HG03565 (cell line): ENCODE measurements at regions not wholly inside any gene's neighbourhood (a gene's known extent, or its start where the extent isn't known, plus 50 kb on each side); places are given as distances from the start of the nearest gene placed in this dataset.
A peak's percentile ranks its signal among the peaks of the same experiment; 100 is the strongest.
"Not testable (repeated sequence)": the region's sequence is repeated elsewhere in the genome, so short reads cannot be mapped to it uniquely, and the experiment has no call there.

Experiments
- ATAC-seq: cut with Tn5 transposase; IDR thresholded peaks from one replicate; pipeline ENCODE4 v1.9.1; 2021; ENCODE audit warnings: mild to moderate bottlenecking, moderate library complexity; ENCODE audit not compliant: unreplicated experiment

DNA sequence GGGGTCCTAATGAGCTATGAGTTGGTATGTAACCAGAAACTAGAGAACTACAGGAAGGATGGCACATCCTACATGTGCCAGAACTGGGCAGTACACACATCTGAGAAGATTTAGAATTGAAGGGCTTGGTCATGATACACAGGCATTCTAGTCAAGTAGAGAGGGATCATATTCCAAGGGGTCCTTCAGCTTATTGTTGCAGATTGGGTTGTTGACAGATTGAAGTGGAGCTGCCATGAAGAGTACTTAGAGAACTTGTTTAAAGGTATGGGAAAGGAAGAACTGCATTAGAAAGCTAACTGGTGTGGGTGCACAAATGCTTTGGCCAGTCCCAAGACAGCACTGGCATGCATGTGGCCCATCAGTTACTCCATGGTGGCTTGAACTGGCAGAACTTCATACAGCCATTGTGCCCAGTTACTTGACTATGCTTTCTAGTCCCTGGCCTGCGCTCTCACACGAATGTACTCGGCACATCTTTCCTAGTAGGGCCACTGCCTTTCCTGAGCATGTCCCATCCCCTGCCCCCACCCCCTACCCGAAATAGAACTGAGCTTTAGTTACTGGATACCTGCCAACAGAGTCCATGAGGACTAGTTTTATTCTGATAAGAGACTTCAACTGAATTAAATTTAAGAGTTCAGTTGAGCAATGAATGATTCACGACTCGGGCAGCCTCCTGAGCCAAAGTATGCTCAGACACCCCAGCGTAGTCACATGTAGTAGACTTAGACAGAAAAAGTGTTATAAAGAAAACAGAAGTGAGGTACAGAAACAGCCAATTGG lies 64.0 kb downstream of the CCNG2 start:
- ATAC-seq = no peak

DNA sequence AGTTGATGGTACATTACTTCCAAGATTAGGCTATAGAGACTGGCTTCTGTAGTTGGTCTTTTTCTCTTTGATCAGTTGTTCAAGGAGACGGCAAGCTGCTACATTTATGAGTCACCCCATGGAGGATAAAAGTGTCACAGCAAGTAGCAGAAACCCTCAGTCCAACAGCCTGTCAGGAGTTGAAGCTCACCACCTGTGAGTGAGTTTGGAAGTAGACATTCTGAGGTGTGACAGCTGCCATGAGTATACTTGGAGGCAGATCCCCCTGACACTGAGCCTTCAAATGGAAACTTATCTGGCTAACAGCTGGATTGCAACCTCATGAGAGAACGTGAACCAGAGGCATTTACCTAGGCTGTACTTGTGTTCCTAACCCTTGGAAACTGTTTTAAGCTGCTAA lies 68.0 kb downstream of the CCNG2 start:
- ATAC-seq = no peak

- ATAC-seq = no peak
These were observed 70.1 kb downstream of the CCNG2 start for GRCh38 chr4:77226939-77227705.

DNA sequence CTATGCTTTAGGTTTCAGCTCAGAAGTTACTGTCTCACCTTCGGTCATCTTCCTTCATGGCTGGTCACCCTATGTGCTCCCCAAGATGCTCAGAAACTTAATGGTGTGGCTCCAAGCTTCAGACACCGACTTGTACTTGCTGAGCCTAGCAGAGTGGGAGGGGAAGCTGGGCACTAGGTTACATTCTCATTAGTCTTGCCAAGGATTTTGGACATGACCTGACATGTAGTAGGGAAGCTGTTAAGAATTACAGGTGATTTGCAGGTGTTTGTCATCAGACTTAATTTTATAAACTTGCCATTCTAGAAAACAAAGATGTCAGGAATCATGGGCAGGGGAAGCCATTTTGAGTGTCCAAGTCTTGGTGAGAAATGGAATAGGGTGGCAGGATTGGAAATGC lies 72.4 kb downstream of the CCNG2 start:
- ATAC-seq = no peak

GRCh38 chr4:77232653-77233052 lies 75.6 kb downstream of the CCNG2 start:
- ATAC-seq = no peak

GRCh38 chr4:77235289-77235854 lies 78.4 kb downstream of the CCNG2 start:
- peak; percentile 48 for ATAC-seq

GRCh38 chr4:77236806-77237205 lies 79.8 kb downstream of the CCNG2 start:
- ATAC-seq = no peak

DNA sequence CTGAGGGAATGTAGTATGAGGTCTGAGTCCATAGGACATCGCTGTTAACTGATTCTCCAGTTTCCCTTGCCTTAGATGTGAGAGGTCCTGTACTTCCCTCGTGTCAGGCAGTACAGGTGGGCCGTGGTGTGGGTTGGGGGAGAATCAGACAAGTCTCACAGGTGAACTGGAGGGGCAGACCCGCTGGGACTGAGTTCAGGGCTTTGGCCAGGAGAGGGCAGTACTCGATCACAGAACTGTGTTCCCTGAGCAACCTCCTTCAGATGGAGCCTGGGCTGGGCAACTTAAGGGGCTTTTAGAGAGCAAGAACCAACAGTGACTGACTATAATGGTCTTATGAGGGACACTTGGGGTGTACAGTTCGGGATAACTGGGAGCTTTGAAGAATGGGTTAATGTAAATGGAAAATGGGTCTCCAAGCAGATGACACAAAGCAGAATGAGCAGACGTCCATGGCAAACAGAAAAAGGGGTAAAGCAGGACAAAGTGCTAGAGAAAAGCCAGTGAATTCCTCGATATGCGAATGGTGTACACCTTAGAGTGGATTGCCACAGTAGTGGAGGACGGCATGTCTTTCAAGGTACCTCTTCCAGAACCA lies 83.6 kb downstream of the CCNG2 start:
- ATAC-seq = peak; percentile 87

DNA sequence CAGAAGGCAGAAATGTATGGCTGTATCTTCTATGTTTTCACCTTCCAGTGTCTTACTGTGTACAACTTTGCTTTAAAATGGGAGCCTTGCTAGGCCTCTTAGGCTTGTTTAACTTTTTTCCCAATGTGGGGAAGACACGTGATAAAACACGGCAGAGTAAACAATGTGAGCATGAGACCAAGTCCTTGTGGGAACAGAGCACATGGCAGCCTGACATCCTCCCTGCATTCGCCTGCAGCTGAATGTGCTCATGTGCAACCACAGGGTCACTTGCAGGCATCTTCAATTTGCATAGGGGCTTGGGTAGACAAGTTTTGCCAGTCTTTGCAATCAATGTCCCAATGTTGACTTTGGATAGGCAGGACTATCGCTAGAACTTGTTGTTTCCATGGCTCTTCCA lies 91.8 kb downstream of the CCNG2 start:
- no peak for ATAC-seq

GRCh38 chr4:77251751-77252150 lies 94.7 kb downstream of the CCNG2 start:
- no peak for ATAC-seq

GRCh38 chr4:77263247-77263646 lies 106.2 kb downstream of the CCNG2 start:
- no peak for ATAC-seq

DNA sequence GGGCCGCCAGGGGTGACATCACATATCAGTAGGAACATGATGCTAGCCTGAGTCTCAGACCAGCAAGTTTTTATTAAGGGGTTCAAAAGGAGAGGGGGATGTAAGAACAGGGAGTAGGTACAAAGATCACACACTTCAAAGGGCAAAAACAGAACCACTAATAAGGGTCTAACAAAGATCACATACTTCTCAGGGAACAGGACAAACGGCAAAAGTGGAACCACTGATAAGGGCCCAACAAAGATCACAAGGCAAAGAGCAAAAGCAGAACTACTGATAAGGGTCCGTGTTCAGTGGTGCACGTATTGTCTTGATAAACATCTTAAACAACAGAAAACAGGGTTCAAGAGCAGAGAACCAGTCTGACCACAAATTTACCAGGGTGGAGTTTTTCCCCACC lies 107.0 kb downstream of the CCNG2 start:
- ATAC-seq = not testable (repeated sequence)

GRCh38 chr4:77264826-77265225 lies 107.8 kb downstream of the CCNG2 start:
- ATAC-seq = no peak

GRCh38 chr4:77268108-77268507 lies 111.1 kb downstream of the CCNG2 start:
- ATAC-seq = no peak

DNA sequence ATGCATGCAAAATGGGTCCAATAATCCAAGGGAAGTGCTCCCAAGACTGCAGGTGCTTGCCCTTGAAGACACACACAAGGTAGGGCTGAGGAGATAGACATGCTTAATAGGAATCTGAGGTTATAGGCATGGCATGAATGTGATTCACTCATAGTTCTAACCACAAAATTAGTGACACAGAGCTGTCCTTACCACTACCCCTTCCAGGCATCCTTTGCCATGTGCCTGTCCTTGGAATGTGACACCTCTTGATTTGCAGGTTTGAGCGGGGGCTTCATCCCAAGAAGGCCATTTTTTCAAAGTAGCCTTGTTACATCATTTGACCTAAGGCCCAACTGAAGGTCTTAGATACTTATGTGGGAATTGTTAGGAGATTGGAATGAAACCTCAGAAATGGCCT lies 112.5 kb downstream of the CCNG2 start:
- no peak for ATAC-seq

DNA sequence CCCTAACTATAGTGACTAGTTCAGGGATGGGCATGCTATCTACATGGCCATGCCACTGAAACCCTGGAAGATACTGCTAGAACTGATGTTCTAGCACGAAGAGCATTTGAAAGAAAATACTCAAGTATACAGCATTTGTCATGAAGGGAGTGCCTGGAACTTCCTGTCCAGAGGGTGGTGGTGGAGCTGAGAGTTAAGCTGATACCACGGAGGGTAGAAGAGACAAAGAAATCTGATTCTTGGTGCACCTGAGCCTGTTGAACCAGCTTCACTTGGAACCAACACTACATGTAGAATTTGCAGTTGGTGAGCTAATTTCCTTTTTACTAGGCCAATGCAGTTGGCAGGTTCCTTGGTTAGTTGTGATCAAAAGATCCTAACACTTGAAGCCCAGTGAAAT lies 116.4 kb downstream of the CCNG2 start:
- no peak for ATAC-seq

DNA sequence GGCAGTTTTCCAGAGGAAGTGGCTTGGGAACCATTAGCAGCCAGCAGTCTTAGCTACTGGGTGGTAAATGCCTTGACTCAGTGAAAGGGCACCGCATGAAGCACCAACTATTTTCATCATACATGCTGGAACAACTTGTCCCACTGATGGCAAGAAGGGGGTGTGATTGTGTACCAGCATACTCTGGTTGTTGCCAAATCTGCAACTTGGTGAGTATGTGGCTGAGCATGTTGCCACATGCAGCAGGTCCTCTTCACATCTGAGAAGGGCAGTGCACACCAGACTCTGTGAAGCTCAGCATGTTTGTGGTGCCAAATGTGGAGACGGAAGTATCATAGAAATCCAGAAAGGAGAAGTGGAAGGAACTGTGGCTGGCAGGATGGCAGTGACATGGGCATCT lies 122.1 kb downstream of the CCNG2 start:
- ATAC-seq = not testable (repeated sequence)

GRCh38 chr4:77282305-77282704 lies 125.3 kb downstream of the CCNG2 start:
- ATAC-seq = no peak

GRCh38 chr4:77284036-77284435 lies 127.0 kb downstream of the CCNG2 start:
- ATAC-seq = no peak

GRCh38 chr4:77286906-77287305 lies 129.9 kb downstream of the CCNG2 start:
- ATAC-seq = no peak

DNA sequence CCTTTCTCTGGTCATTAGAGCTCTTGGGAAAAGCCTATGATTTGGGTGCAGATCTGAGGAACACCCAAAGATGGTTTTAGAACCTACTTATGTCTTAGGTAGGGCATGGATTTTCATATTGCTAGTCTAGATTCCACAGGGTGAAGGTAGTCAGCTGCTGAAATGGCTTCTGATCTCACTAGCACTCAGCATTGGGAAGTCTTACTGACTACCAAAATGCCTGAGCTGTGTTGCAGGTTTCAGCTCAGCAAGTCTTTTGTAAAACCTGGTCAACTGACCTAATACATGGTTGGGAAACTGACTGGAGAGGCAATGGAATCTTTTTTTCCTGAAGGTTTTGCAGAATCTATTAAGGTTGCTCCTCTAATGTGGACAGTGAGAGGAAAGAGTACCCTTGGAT lies 136.4 kb downstream of the CCNG2 start:
- ATAC-seq = no peak

GRCh38 chr4:77300996-77301395 lies 144.0 kb downstream of the CCNG2 start:
- ATAC-seq = not testable (repeated sequence)
